PC-9 (cell line): ENCODE measurements at regions not wholly inside any gene's neighbourhood (a gene's known extent, or its start where the extent isn't known, plus 50 kb on each side); places are given as distances from the start of the nearest gene placed in this dataset.

ENCODE experiments used
- CTCF ChIP-seq: fragments of 200-600 bp; sonication (generic); conservative IDR thresholded peaks from 2 replicates; pipeline ENCODE4 v1.6.1; 2017; ENCODE audit warnings: mixed run types, antibody characterized with exemption, mild to moderate bottlenecking, moderate library complexity
- EZH2 ChIP-seq: fragments of 200-600 bp; sonication (generic); IDR thresholded peaks from 2 replicates; pipeline ENCODE4 v1.8.0; 2017; ENCODE audit warnings: antibody characterized with exemption, low read depth

GRCh38 chr13:82036602-82037001 lies 1695.7 kb upstream of the SPRY2 start:
- TF ChIP-seq CTCF = no peak
- no peak for TF ChIP-seq EZH2
